HCT116 (cell line): ENCODE measurements at regions not wholly inside any gene's neighbourhood (a gene's known extent, or its start where the extent isn't known, plus 50 kb on each side); places are given as distances from the start of the nearest gene placed in this dataset.

Source experiments
- ATAC-seq: fragments of 200-7000 bp; cut with Tn5 transposase; 2 replicates; pipeline ENCODE4 v1.9.1; 2020; ENCODE audit warnings: mild to moderate bottlenecking, moderate library complexity
- BruUV-seq: library from RNA; stranded (reverse); fragments of 400-500 nt; replicated peaks from 2 replicates; lab custom pipeline; 2021; lab: Mats Ljungman, UMichigan
- CTCF ChIA-PET: fragments of 300-600 bp; sonication (Branson Sonifier 250); formaldehyde crosslinking; loops from one replicate; lab custom pipeline; 2021; ENCODE audit warnings: antibody characterized with exemption; lab: Charles Lee
- POLR2A ChIA-PET: fragments of 300-600, 350-600 bp; sonication (Branson Sonifier 250); formaldehyde crosslinking; loops from one replicate; lab custom pipeline; 2021; ENCODE audit warnings: antibody characterized with exemption; lab: Charles Lee
- RAD21 ChIA-PET, 2 experiments: fragments of 300-600 bp; sonication (Branson Sonifier 250); formaldehyde crosslinking; loops; one replicate each; lab custom pipeline; 2023; ENCODE audit warnings: low total read pairs in 2 of 2; ENCODE audit not compliant: uncharacterized antibody in 2 of 2, unreplicated experiment in 2 of 2, low non-redundant PET in 1 of 2; lab: Charles Lee
- DNase-seq: peaks from one replicate; pipeline ENCODE4 v3.0.0-alpha.2; 2010; ENCODE audit warnings: low read depth, low spot score
- H2AFZ ChIP-seq: fragments of 200-600 bp; shearing (Covaris generic), sonication (generic); 2 replicates; pipeline ENCODE4 v1.6.1; 2017; ENCODE audit warnings: low read depth, mixed run types, mixed read lengths, antibody characterized with exemption, low read length; ENCODE audit not compliant: poor library complexity, severe bottlenecking
- H3K27ac ChIP-seq: 2 replicates; pipeline ENCODE4 v1.5.1; 2012; ENCODE audit warnings: low read depth, low read length
- H3K27me3 ChIP-seq: fragments of 200-600 bp; sonication (generic); 2 replicates; pipeline ENCODE4 v1.6.1; 2016; ENCODE audit warnings: mixed run types, low read length, mixed read lengths; ENCODE audit not compliant: insufficient read depth
- H3K36me3 ChIP-seq, 2 experiments: fragments of 200-500 bp in 1 of 2; fragments of 200-600 bp in 1 of 2; sonication (Bioruptor generic) in 1 of 2; sonication (generic) in 1 of 2; 2 replicates each; pipeline versions ENCODE4 v1.5.1 to v1.6.1; 2014 to 2016; ENCODE audit warnings: low read length in 2 of 2, inconsistent platforms in 1 of 2, mixed read lengths in 1 of 2, mixed run types in 1 of 2; ENCODE audit not compliant: insufficient read depth in 2 of 2, control insufficient read depth in 1 of 2
- H3K4me1 ChIP-seq, 2 experiments: fragments of 200-600 bp in 1 of 2; sonication (generic) in 1 of 2; 2 replicates each; pipeline versions ENCODE4 v1.5.1 to v1.6.1; 2012 to 2017; ENCODE audit warnings: low read length in 2 of 2, inconsistent platforms in 1 of 2, mild to moderate bottlenecking in 1 of 2, mixed read lengths in 1 of 2, mixed run types in 1 of 2, moderate library complexity in 1 of 2; ENCODE audit not compliant: insufficient read depth in 2 of 2, control insufficient read depth in 1 of 2
- H3K4me2 ChIP-seq: fragments of 200-600 bp; sonication (generic); 2 replicates; pipeline ENCODE4 v1.6.1; 2017; ENCODE audit warnings: mixed run types, low read length, mixed read lengths
- H3K4me3 ChIP-seq, 2 experiments: fragments of 200-600 bp in 1 of 2; sonication (generic) in 1 of 2; replicated peaks in 1 of 2; 2 replicates each; pipeline ENCODE4 v1.5.1; 2011 to 2016; ENCODE audit warnings: low read length in 2 of 2, control low read depth in 1 of 2, low read depth in 1 of 2, mild to moderate bottlenecking in 1 of 2, mixed read lengths in 1 of 2, mixed run types in 1 of 2
- H3K79me2 ChIP-seq: fragments of 200-600 bp; sonication (generic); 2 replicates; pipeline ENCODE4 v1.6.1; 2017; ENCODE audit warnings: mild to moderate bottlenecking, mixed run types, low read length, moderate library complexity, mixed read lengths; ENCODE audit not compliant: insufficient read depth
- H3K9ac ChIP-seq: fragments of 200-600 bp; sonication (generic); 2 replicates; pipeline ENCODE4 v1.6.1; 2016; ENCODE audit warnings: low read length, mixed read lengths
- H3K9me2 ChIP-seq: fragments of 200-600 bp; sonication (generic), shearing (Covaris generic); 2 replicates; pipeline ENCODE4 v1.6.1; 2017; ENCODE audit warnings: mixed run types, mild to moderate bottlenecking, moderate library complexity; ENCODE audit not compliant: insufficient read depth
- H3K9me3 ChIP-seq, 2 experiments: fragments of 200-500 bp in 1 of 2; fragments of 200-600 bp in 1 of 2; sonication (Bioruptor generic) in 1 of 2; sonication (generic) in 1 of 2; 2 replicates each; pipeline ENCODE4 v1.6.1; 2014 to 2017; ENCODE audit warnings: low read length in 2 of 2, mixed read lengths in 2 of 2, inconsistent platforms in 1 of 2, low read depth in 1 of 2, mild to moderate bottlenecking in 1 of 2, mixed run types in 1 of 2, moderate library complexity in 1 of 2; ENCODE audit not compliant: control insufficient read depth in 1 of 2, insufficient read depth in 1 of 2
- H4K20me1 ChIP-seq: fragments of 200-600 bp; sonication (generic), shearing (Covaris generic); 2 replicates; pipeline ENCODE4 v1.6.1; 2017; ENCODE audit warnings: mixed run types, mild to moderate bottlenecking, moderate library complexity; ENCODE audit not compliant: insufficient read depth
- CBX3 ChIP-seq: IDR thresholded peaks from 2 replicates; pipeline ENCODE4 v1.6.1; 2012; ENCODE audit warnings: low read depth
- EZH2 ChIP-seq: fragments of 200-600 bp; sonication (generic); IDR thresholded peaks from 2 replicates; pipeline ENCODE4 v1.6.1; 2017; ENCODE audit warnings: antibody characterized with exemption, mixed run types
- FOSL1 ChIP-seq: IDR thresholded peaks from 2 replicates; pipeline ENCODE4 v1.6.1; 2012; ENCODE audit warnings: low read depth
- POLR2AphosphoS5 ChIP-seq: IDR thresholded peaks from 2 replicates; pipeline ENCODE4 v1.6.1; 2011; ENCODE audit warnings: mild to moderate bottlenecking, low read depth, low read length, moderate library complexity
- RAD21 ChIP-seq: IDR thresholded peaks from 2 replicates; pipeline ENCODE4 v1.6.1; 2012; ENCODE audit warnings: low read depth, mild to moderate bottlenecking
- SRF ChIP-seq: IDR thresholded peaks from 2 replicates; pipeline ENCODE4 v1.6.1; 2012; ENCODE audit warnings: low read depth
- TCF7L2 ChIP-seq: IDR thresholded peaks from 2 replicates; pipeline ENCODE4 v1.7.0; 2011; ENCODE audit warnings: borderline replicate concordance, inconsistent platforms; ENCODE audit not compliant: insufficient read depth, insufficient read length; ENCODE audit errors: extremely low read depth
- ZNF274 ChIP-seq: fragments of 200-500 bp; sonication (Bioruptor generic); IDR thresholded peaks from 2 replicates; pipeline ENCODE4 v1.6.1; 2014; ENCODE audit warnings: mild to moderate bottlenecking, low read depth, low read length, inconsistent platforms
- intact Hi-C: fragments of 100-400 bp; cut with micrococcal nuclease; formaldehyde crosslinking; loops from 2 replicates; pipeline ENCODE4 v1.10.0; 2022
- TF ChIP-seq, protein P1 (sequence below): IDR thresholded peaks from 2 replicates; pipeline ENCODE4 v1.6.1; 2012; ENCODE audit warnings: low read depth
- TF ChIP-seq, protein P2 (sequence below), 3 experiments: fragments of 200-600 bp in 1 of 3; sonication (generic) in 1 of 3; IDR thresholded peaks in 2 of 3; conservative IDR thresholded peaks in 1 of 3; 2 replicates each; pipeline ENCODE4 v1.5.1; 2012 to 2017; ENCODE audit warnings: low read depth in 2 of 3, low read length in 2 of 3, antibody characterized with exemption in 1 of 3, borderline replicate concordance in 1 of 3, control low read depth in 1 of 3, mild to moderate bottlenecking in 1 of 3, mixed read lengths in 1 of 3, mixed run types in 1 of 3, moderate library complexity in 1 of 3; ENCODE audit not compliant: insufficient read depth in 1 of 3
- TF ChIP-seq, protein P3 (sequence below): IDR thresholded peaks from 2 replicates; pipeline ENCODE4 v1.6.1; 2012

DNA sequence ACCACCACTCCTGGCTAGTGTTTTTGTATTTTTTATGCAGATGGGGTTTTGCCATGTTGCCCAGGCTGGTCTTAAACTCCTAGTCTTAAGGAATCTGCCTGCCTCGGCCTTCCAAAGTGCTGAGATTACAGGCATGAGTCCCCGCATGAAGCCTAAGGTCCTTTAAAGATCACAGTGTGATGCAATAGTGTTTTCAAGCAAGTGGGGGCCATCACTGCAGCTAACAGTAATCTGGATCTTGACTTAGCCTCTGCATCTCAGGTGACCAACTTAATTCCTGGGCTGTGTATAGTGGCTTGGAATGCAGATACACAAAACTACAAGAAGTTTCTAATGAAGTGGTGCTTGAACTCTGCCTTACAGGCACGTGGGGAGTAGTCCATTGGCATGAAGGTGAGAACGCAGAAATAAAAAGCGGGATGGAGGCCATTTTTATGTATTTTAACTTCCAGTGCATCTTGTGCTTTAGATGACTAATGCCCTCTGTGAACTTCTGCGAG is 334.4 kb upstream of the SPRED2 start:
- ChIA-PET CTCF (no interaction called here), RAD21 (no interaction called here), POLR2A (no interaction called here)
- intact Hi-C loops: no loop called here
- Histone ChIP-seq H3K27ac (no peak overlapping the region), H3K4me2 (no peak overlapping the region), H3K4me1 (no peaks in the 10 kb centered on the region), H3K4me3 (no peak overlapping the region), H3K27me3 (peaks cover 36% of the 10 kb centered on the region), H2AFZ (no peak overlapping the region), H3K9ac (no peak overlapping the region), H3K36me3 (no peaks in the 10 kb centered on the region), H3K9me3 (no peaks in the 10 kb centered on the region), H3K79me2 (no peaks in the 10 kb centered on the region), H3K9me2 (no peaks in the 10 kb centered on the region), H4K20me1 (no peaks in the 10 kb centered on the region)
- ATAC-seq (no peak), DNase-seq (no peak)
- TF ChIP-seq, protein P1, sequence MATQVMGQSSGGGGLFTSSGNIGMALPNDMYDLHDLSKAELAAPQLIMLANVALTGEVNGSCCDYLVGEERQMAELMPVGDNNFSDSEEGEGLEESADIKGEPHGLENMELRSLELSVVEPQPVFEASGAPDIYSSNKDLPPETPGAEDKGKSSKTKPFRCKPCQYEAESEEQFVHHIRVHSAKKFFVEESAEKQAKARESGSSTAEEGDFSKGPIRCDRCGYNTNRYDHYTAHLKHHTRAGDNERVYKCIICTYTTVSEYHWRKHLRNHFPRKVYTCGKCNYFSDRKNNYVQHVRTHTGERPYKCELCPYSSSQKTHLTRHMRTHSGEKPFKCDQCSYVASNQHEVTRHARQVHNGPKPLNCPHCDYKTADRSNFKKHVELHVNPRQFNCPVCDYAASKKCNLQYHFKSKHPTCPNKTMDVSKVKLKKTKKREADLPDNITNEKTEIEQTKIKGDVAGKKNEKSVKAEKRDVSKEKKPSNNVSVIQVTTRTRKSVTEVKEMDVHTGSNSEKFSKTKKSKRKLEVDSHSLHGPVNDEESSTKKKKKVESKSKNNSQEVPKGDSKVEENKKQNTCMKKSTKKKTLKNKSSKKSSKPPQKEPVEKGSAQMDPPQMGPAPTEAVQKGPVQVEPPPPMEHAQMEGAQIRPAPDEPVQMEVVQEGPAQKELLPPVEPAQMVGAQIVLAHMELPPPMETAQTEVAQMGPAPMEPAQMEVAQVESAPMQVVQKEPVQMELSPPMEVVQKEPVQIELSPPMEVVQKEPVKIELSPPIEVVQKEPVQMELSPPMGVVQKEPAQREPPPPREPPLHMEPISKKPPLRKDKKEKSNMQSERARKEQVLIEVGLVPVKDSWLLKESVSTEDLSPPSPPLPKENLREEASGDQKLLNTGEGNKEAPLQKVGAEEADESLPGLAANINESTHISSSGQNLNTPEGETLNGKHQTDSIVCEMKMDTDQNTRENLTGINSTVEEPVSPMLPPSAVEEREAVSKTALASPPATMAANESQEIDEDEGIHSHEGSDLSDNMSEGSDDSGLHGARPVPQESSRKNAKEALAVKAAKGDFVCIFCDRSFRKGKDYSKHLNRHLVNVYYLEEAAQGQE: no peak
- TF ChIP-seq SRF (no peak), TCF7L2 (no peak), RAD21 (no peak), FOSL1 (no peak), POLR2AphosphoS5 (no peak), CBX3 (no peak), ZNF274 (no peak), EZH2 (no peak)
- TF ChIP-seq, protein P2, sequence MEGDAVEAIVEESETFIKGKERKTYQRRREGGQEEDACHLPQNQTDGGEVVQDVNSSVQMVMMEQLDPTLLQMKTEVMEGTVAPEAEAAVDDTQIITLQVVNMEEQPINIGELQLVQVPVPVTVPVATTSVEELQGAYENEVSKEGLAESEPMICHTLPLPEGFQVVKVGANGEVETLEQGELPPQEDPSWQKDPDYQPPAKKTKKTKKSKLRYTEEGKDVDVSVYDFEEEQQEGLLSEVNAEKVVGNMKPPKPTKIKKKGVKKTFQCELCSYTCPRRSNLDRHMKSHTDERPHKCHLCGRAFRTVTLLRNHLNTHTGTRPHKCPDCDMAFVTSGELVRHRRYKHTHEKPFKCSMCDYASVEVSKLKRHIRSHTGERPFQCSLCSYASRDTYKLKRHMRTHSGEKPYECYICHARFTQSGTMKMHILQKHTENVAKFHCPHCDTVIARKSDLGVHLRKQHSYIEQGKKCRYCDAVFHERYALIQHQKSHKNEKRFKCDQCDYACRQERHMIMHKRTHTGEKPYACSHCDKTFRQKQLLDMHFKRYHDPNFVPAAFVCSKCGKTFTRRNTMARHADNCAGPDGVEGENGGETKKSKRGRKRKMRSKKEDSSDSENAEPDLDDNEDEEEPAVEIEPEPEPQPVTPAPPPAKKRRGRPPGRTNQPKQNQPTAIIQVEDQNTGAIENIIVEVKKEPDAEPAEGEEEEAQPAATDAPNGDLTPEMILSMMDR (IDR thresholded peaks at IDR 0.05 in 2 of 3, conservative IDR thresholded peaks at IDR 0.05 in 1 of 3; ENCODE audit: borderline replicate concordance in 1 of 3, insufficient read depth in 1 of 3, low read depth in 2 of 3, low read length in 2 of 3): no peak
- TF ChIP-seq, protein P3, sequence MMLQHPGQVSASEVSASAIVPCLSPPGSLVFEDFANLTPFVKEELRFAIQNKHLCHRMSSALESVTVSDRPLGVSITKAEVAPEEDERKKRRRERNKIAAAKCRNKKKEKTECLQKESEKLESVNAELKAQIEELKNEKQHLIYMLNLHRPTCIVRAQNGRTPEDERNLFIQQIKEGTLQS: no peak
- BruUV-seq: no TSS peak
